DMS153 treated with DMSO at 0.1 percent for 48 hours (cell line): ENCODE measurements at regions not wholly inside any gene's neighbourhood (a gene's known extent, or its start where the extent isn't known, plus 50 kb on each side); places are given as distances from the start of the nearest gene placed in this dataset.
"Not testable (repeated sequence)": the region's sequence is repeated elsewhere in the genome, so short reads cannot be mapped to it uniquely, and the experiment has no call there.

Experiments used
- DNase-seq: peaks from one replicate; lab custom pipeline; 2025; ENCODE audit not compliant: unreplicated experiment; lab: John Stamatoyannopoulos, UW

GRCh38 chr22:22818861-22819855, 68.5 kb upstream of the IGLL5 start:
- no peak for DNase-seq

- DNase-seq: no peak
Measured at GRCh38 chr22:22820076-22820475, 67.5 kb upstream of the IGLL5 start.

- DNase-seq: no peak
Measured at GRCh38 chr22:22820626-22821025, 67.0 kb upstream of the IGLL5 start.

GRCh38 chr22:22821340-22821739, 66.3 kb upstream of the IGLL5 start:
- DNase-seq: no peak

GRCh38 chr22:22822106-22822505, 65.5 kb upstream of the IGLL5 start:
- no peak for DNase-seq

- DNase-seq: not testable (repeated sequence)
Measured at GRCh38 chr22:22822553-22822952, 65.1 kb upstream of the IGLL5 start.

GRCh38 chr22:22823131-22823810, 64.3 kb upstream of the IGLL5 start:
- DNase-seq: no peak

GRCh38 chr22:22824340-22825212, 63.0 kb upstream of the IGLL5 start:
- DNase-seq: no peak

- no peak for DNase-seq
Measured at GRCh38 chr22:22825213-22825593, 62.4 kb upstream of the IGLL5 start.

- DNase-seq: no peak
Measured at GRCh38 chr22:22827187-22827939, 60.3 kb upstream of the IGLL5 start.

GRCh38 chr22:22830193-22830592, 57.4 kb upstream of the IGLL5 start:
- no peak for DNase-seq

GRCh38 chr22:22830957-22831688, 56.5 kb upstream of the IGLL5 start:
- DNase-seq: no peak

GRCh38 chr22:22833059-22833458, 54.6 kb upstream of the IGLL5 start:
- DNase-seq: no peak

GRCh38 chr22:22833488-22833887, 54.1 kb upstream of the IGLL5 start:
- no peak for DNase-seq

- no peak for DNase-seq
Measured at GRCh38 chr22:22834204-22834603, 53.4 kb upstream of the IGLL5 start.

GRCh38 chr22:22834783-22835182, 52.8 kb upstream of the IGLL5 start:
- no peak for DNase-seq

- DNase-seq: no peak
Measured at GRCh38 chr22:22835242-22835641, 52.4 kb upstream of the IGLL5 start.

GRCh38 chr22:22835771-22836291, 51.8 kb upstream of the IGLL5 start:
- DNase-seq: no peak

- DNase-seq: no peak
Measured at GRCh38 chr22:22836635-22837034, 51.0 kb upstream of the IGLL5 start.
